ENCODE measurements at regions not wholly inside any gene's neighbourhood (a gene's known extent, or its start where the extent isn't known, plus 50 kb on each side); places are given as distances from the start of the nearest gene placed in this dataset.

DNA sequence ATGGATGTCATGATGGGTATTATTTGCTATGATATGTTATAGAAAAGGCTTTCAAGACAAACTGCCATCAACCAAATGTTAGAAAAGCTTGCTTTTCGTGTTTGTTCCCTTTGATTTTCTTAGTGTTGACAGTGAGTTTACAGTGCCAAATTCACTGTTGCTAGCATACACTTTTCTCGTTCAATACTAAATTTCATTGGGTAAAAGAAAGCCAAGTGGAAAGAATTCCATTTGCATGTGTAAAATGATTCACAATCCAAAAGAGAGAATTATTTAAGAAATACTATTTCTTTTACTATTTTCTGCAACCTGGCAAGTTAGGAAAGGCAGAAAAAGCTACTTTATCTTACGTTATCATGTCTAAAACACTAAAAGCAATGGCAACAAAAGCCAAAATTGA is 301.4 kb downstream of the OTOL1 start:
- H3K9ac ChIP-seq (ENCODE audit: low read depth, low read length): no peak overlapping the region
- no peak overlapping the region for H3K4me3 ChIP-seq (ENCODE audit: low read depth, low read length)
- H3K9me3 ChIP-seq (ENCODE audit: control insufficient read depth, insufficient read depth, low read length): 0 out of 2 replicates have a peak, but pooled peaks cover 9% of the 10 kb centered on the region
- no peaks in the 10 kb centered on the region for H3K4me1 ChIP-seq (ENCODE audit: control insufficient read depth, insufficient read depth, low read length)
- H3K36me3 ChIP-seq (ENCODE audit: control insufficient read depth, insufficient read depth, low read length): no peaks in the 10 kb centered on the region
- H3K27me3 ChIP-seq (ENCODE audit: control insufficient read depth, insufficient read depth, low read length): no peaks in the 10 kb centered on the region
- no peak overlapping the region for H3K27ac ChIP-seq (ENCODE audit: low read depth, low read length)

DNA sequence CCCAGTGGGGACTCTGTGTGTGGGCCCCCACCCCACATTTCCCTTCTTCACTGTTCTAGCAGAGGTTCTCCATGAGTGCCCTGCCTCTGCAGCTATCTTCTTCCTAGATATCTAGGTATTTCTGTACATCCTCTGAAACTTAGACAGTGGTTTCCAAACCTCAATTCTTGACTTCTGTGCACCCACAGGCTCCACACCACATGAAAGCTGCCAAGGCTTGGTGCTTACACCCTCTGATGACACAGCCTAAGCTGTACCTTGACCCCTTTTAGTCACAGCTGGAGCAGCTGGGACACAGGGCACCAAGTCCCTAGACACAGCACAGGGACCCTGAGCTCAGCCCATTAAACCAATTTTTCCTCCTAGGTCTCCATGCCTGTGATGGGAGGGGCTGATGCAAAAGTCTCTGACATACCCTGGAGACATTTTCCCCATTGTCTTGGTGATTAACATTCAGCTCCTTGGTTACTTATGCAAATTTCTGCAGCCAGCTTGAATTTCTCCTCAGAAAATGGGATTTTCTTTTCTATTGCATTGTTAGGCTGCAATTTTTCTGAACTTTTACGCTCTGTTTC is 304.5 kb downstream of the OTOL1 start:
- H3K27me3 ChIP-seq (ENCODE audit: control insufficient read depth, insufficient read depth, low read length): no peaks in the 10 kb centered on the region
- H3K4me3 ChIP-seq (ENCODE audit: low read depth, low read length): no peak overlapping the region
- no peaks in the 10 kb centered on the region for H3K4me1 ChIP-seq (ENCODE audit: control insufficient read depth, insufficient read depth, low read length)
- no peak overlapping the region for H3K9ac ChIP-seq (ENCODE audit: low read depth, low read length)
- no peaks in the 10 kb centered on the region for H3K36me3 ChIP-seq (ENCODE audit: control insufficient read depth, insufficient read depth, low read length)
- 0 out of 2 replicates have a peak, but pooled peaks cover 9% of the 10 kb centered on the region for H3K9me3 ChIP-seq (ENCODE audit: control insufficient read depth, insufficient read depth, low read length)
- H3K27ac ChIP-seq (ENCODE audit: low read depth, low read length): no peak overlapping the region

DNA sequence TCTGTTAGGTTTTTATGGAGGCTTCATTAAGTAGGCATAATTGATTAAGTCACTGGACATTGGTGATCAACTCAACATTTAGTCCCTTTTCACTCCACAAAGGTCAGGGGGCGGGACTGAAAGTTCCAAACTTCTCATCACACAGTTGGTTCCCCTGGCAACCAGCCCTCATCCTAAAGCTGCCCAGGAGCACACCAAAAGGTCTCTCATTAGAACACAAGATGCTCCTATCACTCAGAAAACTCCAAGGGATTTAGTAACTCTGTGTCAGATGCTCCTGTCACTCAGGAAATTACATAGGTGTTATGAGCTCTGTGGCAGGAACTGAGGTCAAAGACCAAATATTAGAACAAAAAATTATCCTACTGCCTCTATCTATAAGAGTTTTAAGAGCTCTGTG is 321.5 kb downstream of the OTOL1 start:
- H3K4me1 ChIP-seq (ENCODE audit: control insufficient read depth, insufficient read depth, low read length): no peaks in the 10 kb centered on the region

DNA sequence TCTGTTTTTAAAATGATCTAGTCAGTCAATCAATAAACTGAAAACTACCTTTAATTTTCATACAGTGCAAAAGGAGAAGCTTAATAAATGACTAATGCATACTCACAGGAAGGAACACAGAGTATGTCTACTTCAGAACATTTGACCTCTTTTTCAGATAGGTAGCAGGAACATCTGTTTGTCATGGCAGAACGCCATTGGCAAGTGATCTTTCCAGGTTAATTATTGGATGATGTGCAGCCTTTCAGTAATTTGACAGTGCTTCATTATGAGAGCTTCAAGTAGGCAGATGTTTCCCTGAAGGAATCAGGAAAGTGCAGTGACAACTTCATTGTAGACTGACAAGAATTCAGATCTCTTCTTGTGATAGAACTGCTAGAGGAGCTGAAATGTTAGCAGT is 325.0 kb downstream of the OTOL1 start:
- Histone ChIP-seq H3K4me1 (ENCODE audit: control insufficient read depth, insufficient read depth, low read length) (no peaks in the 10 kb centered on the region), H3K27me3 (ENCODE audit: control insufficient read depth, insufficient read depth, low read length) (no peaks in the 10 kb centered on the region), H3K9ac (ENCODE audit: low read depth, low read length) (no peak overlapping the region), H3K9me3 (ENCODE audit: control insufficient read depth, insufficient read depth, low read length) (no peaks in the 10 kb centered on the region), H3K27ac (ENCODE audit: low read depth, low read length) (no peak overlapping the region), H3K4me3 (ENCODE audit: low read depth, low read length) (no peak overlapping the region), H3K36me3 (ENCODE audit: control insufficient read depth, insufficient read depth, low read length) (no peaks in the 10 kb centered on the region)

More for the DNA sequence above, 321.5 kb downstream of the OTOL1 start:
- H3K9ac ChIP-seq (ENCODE audit: low read depth, low read length): no peak overlapping the region
- H3K36me3 ChIP-seq (ENCODE audit: control insufficient read depth, insufficient read depth, low read length): no peaks in the 10 kb centered on the region
- H3K4me3 ChIP-seq (ENCODE audit: low read depth, low read length): no peak overlapping the region
- H3K9me3 ChIP-seq (ENCODE audit: control insufficient read depth, insufficient read depth, low read length): no peaks in the 10 kb centered on the region
- no peak overlapping the region for H3K27ac ChIP-seq (ENCODE audit: low read depth, low read length)
- H3K27me3 ChIP-seq (ENCODE audit: control insufficient read depth, insufficient read depth, low read length): no peaks in the 10 kb centered on the region

DNA sequence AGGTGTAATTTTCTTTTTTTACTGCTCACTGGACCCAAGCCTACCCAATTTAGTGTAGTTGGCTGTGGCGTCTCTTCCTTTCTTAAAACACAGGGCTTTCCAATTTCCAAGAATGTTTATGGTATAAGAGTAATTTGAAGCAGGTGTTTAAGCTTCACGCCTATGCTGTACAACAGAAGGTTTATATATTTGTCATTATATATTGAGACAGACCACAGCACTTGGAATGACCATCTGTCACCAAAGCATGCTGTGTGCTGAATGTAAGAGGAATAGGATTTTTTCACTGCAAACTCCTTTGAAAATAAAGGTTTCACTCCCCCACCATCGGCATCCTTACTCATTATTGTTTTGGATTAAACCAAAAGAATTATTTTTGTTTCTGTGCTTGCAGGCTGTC is 325.7 kb downstream of the OTOL1 start:
- no peaks in the 10 kb centered on the region for H3K4me1 ChIP-seq (ENCODE audit: control insufficient read depth, insufficient read depth, low read length)
- H3K27ac ChIP-seq (ENCODE audit: low read depth, low read length): no peak overlapping the region
- no peaks in the 10 kb centered on the region for H3K27me3 ChIP-seq (ENCODE audit: control insufficient read depth, insufficient read depth, low read length)
- H3K9ac ChIP-seq (ENCODE audit: low read depth, low read length): no peak overlapping the region
- no peaks in the 10 kb centered on the region for H3K36me3 ChIP-seq (ENCODE audit: control insufficient read depth, insufficient read depth, low read length)
- H3K9me3 ChIP-seq (ENCODE audit: control insufficient read depth, insufficient read depth, low read length): no peaks in the 10 kb centered on the region
- H3K4me3 ChIP-seq (ENCODE audit: low read depth, low read length): no peak overlapping the region

DNA sequence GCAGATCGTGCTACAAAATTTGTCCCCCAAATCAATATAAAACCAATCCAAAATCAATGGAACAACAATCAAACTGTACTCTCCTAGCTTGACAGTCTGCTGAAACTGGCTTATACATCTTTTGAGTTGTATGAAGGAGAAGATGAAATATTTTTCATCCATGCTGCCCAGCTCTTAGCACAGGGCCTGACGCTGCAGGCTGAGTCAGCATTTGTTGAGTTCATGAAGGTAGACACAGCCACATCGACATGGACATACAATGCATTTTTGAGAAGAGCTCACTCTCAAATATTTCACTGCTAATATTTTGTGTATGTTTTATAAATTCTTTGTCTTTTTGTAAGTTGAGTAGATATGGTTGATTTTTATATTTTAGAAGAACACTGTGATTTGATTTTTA is 327.3 kb downstream of the OTOL1 start:
- no peak overlapping the region for H3K4me3 ChIP-seq (ENCODE audit: low read depth, low read length)
- H3K27ac ChIP-seq (ENCODE audit: low read depth, low read length): no peak overlapping the region
- no peak overlapping the region for H3K9ac ChIP-seq (ENCODE audit: low read depth, low read length)
- H3K9me3 ChIP-seq (ENCODE audit: control insufficient read depth, insufficient read depth, low read length): no peaks in the 10 kb centered on the region
- no peaks in the 10 kb centered on the region for H3K36me3 ChIP-seq (ENCODE audit: control insufficient read depth, insufficient read depth, low read length)
- no peaks in the 10 kb centered on the region for H3K27me3 ChIP-seq (ENCODE audit: control insufficient read depth, insufficient read depth, low read length)
- no peaks in the 10 kb centered on the region for H3K4me1 ChIP-seq (ENCODE audit: control insufficient read depth, insufficient read depth, low read length)

DNA sequence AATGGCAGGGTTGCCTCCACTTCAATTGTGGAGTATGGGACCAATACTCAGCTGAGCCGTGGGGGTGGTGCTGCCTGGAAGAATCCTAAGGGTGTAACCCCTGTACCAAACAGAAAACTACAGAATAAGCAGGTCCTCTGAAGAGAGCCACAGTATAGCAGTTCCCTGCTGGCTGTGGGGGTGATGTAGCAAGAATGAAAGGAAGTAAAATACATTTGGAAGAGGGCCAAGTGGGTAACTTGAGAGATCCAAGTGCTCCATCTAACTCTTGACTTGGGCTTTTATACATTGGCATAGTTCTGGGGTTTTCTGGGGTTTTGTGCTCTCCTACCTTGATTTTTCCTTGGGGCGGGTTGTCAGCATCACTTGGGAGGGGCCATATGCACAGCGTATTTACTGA is 341.4 kb downstream of the OTOL1 start:
- Histone ChIP-seq H3K9me3 (ENCODE audit: control insufficient read depth, insufficient read depth, low read length) (0 out of 2 replicates have a peak, but pooled peaks cover 4% of the 10 kb centered on the region), H3K27me3 (ENCODE audit: control insufficient read depth, insufficient read depth, low read length) (no peaks in the 10 kb centered on the region), H3K27ac (ENCODE audit: low read depth, low read length) (no peak overlapping the region), H3K4me3 (ENCODE audit: low read depth, low read length) (no peak overlapping the region), H3K4me1 (ENCODE audit: control insufficient read depth, insufficient read depth, low read length) (no peaks in the 10 kb centered on the region), H3K36me3 (ENCODE audit: control insufficient read depth, insufficient read depth, low read length) (no peaks in the 10 kb centered on the region), H3K9ac (ENCODE audit: low read depth, low read length) (no peak overlapping the region)

GRCh38 chr3:161848376-161848775 is 351.8 kb downstream of the OTOL1 start:
- Histone ChIP-seq H3K9ac (ENCODE audit: low read depth, low read length) (no peak overlapping the region), H3K27me3 (ENCODE audit: control insufficient read depth, insufficient read depth, low read length) (no peaks in the 10 kb centered on the region), H3K4me3 (ENCODE audit: low read depth, low read length) (no peak overlapping the region), H3K36me3 (ENCODE audit: control insufficient read depth, insufficient read depth, low read length) (no peaks in the 10 kb centered on the region), H3K4me1 (ENCODE audit: control insufficient read depth, insufficient read depth, low read length) (no peaks in the 10 kb centered on the region), H3K27ac (ENCODE audit: low read depth, low read length) (no peak overlapping the region), H3K9me3 (ENCODE audit: control insufficient read depth, insufficient read depth, low read length) (no peaks in the 10 kb centered on the region)

DNA sequence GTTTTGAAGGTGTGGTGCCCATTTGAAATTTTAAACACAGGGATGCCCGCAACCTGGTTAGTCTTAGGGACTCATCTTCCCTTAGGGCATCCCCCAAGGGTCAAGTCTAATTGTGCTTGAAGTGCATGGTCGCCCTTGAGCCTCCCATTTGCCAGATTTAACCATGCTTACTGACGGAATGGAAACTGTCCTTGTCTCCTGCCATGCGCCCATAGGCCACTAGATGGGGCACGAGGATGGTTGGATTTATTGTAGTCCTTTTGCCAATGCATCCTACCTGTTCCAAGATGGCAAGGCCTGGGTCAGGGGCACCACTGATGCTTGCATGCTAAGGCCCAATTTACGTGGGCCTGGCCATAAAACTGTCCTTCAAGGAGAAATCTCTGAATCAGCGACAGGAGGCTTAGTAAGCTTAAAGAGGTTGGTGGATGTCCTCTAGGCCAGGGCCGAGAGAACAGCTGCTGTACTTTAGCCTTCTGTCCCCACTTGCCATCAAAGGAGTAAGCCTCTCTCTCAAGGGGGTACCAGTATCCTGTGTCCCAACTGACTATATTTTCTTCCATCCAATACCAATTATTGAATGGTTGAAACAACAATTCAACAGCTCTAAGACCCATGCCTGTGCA is 355.4 kb downstream of the OTOL1 start:
- no peaks in the 10 kb centered on the region for H3K36me3 ChIP-seq (ENCODE audit: control insufficient read depth, insufficient read depth, low read length)
- no peaks in the 10 kb centered on the region for H3K9me3 ChIP-seq (ENCODE audit: control insufficient read depth, insufficient read depth, low read length)
- H3K4me3 ChIP-seq (ENCODE audit: low read depth, low read length): no peak overlapping the region
- no peaks in the 10 kb centered on the region for H3K4me1 ChIP-seq (ENCODE audit: control insufficient read depth, insufficient read depth, low read length)
- no peaks in the 10 kb centered on the region for H3K27me3 ChIP-seq (ENCODE audit: control insufficient read depth, insufficient read depth, low read length)
- no peak overlapping the region for H3K9ac ChIP-seq (ENCODE audit: low read depth, low read length)
- no peak overlapping the region for H3K27ac ChIP-seq (ENCODE audit: low read depth, low read length)

DNA sequence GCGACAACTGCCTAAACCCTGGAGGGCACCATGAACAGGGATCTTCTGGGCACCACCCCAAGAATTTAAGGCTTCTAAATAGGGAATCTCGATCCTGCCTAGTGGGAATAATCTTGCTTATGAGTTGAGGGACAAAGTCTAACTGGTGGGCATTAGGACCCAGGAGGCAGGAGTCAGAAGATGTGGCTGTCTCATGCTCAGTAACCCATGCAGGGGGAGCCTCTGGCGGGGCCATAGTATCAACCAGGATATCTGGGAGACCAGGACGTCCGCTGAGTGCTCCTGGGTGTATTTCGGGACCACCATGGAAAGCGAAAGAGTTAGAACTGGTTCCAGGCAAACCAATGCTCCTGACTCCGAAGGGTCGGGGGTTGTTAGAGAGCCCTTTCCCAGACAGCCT is 356.1 kb downstream of the OTOL1 start:
- Histone ChIP-seq H3K27ac (ENCODE audit: low read depth, low read length) (no peak overlapping the region), H3K4me1 (ENCODE audit: control insufficient read depth, insufficient read depth, low read length) (no peaks in the 10 kb centered on the region), H3K27me3 (ENCODE audit: control insufficient read depth, insufficient read depth, low read length) (no peaks in the 10 kb centered on the region)

GRCh38 chr3:161854232-161854771 is 357.7 kb downstream of the OTOL1 start:
- no peaks in the 10 kb centered on the region for H3K36me3 ChIP-seq (ENCODE audit: control insufficient read depth, insufficient read depth, low read length)
- no peaks in the 10 kb centered on the region for H3K27me3 ChIP-seq (ENCODE audit: control insufficient read depth, insufficient read depth, low read length)
- no peaks in the 10 kb centered on the region for H3K9me3 ChIP-seq (ENCODE audit: control insufficient read depth, insufficient read depth, low read length)
- H3K9ac ChIP-seq (ENCODE audit: low read depth, low read length): no peak overlapping the region
- H3K27ac ChIP-seq (ENCODE audit: low read depth, low read length): peak overlapping the region; percentile 82
- no peaks in the 10 kb centered on the region for H3K4me1 ChIP-seq (ENCODE audit: control insufficient read depth, insufficient read depth, low read length)
- H3K4me3 ChIP-seq (ENCODE audit: low read depth, low read length): no peak overlapping the region

More for the DNA sequence above, 356.1 kb downstream of the OTOL1 start:
- no peak overlapping the region for H3K9ac ChIP-seq (ENCODE audit: low read depth, low read length)
- H3K9me3 ChIP-seq (ENCODE audit: control insufficient read depth, insufficient read depth, low read length): no peaks in the 10 kb centered on the region
- H3K4me3 ChIP-seq (ENCODE audit: low read depth, low read length): no peak overlapping the region
- no peaks in the 10 kb centered on the region for H3K36me3 ChIP-seq (ENCODE audit: control insufficient read depth, insufficient read depth, low read length)
